ENCODE measurements at regions not wholly inside any gene's neighbourhood (a gene's known extent, or its start where the extent isn't known, plus 50 kb on each side); places are given as distances from the start of the nearest gene placed in this dataset.

DNA sequence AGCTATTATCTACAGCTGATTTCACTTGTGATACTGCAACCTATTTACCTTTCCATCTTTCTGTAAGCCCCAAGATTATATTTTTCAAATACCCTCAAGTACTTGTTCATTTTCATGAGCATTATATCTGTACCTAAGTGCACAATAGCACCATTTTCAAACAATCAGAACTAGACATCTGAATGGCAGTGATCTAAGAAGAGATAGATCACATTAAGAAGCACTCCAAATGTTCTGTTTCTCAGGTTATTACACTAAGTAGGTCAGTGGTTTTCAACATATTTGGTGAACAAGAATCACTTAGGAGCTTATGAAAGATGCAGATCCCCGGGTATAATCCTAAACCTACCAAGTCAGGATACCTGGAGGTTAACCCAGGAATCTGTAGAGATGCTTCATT lies 872.7 kb downstream of the DCDC2C start:
- TF ChIP-seq EZH2 (IDR thresholded peaks at IDR 0.05), result no peak
- TF ChIP-seq POLR2AphosphoS5 (IDR thresholded peaks at IDR 0.05; ENCODE audit: borderline replicate concordance, low read depth, low read length), result no peak
